ENCODE measurements at regions not wholly inside any gene's neighbourhood (a gene's known extent, or its start where the extent isn't known, plus 50 kb on each side); places are given as distances from the start of the nearest gene placed in this dataset.

DNA sequence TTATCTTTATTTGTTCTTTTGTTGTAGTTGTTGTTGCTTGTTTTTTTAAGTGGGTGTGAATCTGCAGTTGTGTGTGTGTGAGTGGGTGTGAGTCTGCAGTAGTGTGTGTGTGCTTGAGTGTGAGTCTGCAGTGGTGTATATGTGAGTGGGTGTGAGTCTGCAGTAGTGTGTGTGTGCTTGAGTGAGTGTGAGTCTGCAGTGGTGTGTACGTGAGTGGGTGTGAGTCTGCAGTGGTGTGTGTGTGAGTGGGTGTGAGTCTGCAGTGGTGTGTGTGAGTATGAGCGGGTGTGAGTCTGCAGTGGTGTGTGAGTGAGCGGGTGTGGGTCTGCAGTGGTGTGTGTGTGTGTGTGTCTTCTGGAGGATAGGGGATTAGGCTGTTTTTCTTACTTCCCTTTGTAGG is 1186.8 kb upstream of the SEL1L start (continued):
- no peak for TF ChIP-seq TEAD4 (CRISPR knock-in tag; IDR thresholded peaks at IDR 0.05)

GRCh38 chr14:82720946-82721345 is 1187.3 kb upstream of the SEL1L start:
- TF ChIP-seq ZNF121 (CRISPR knock-in tag; IDR thresholded peaks at IDR 0.05) (no peak), KAT7 (CRISPR knock-in tag; IDR thresholded peaks at IDR 0.05; ENCODE audit: borderline replicate concordance) (no peak), EMX1 (CRISPR knock-in tag; IDR thresholded peaks at IDR 0.05) (no peak), ZNF263 (CRISPR knock-in tag; IDR thresholded peaks at IDR 0.05; ENCODE audit: low read depth) (no peak), JAZF1 (CRISPR knock-in tag; IDR thresholded peaks at IDR 0.05) (no peak), ZMAT4 (CRISPR knock-in tag; IDR thresholded peaks at IDR 0.05) (no peak), FOXP4 (CRISPR knock-in tag; IDR thresholded peaks at IDR 0.05) (no peak), ZNF232 (CRISPR knock-in tag; IDR thresholded peaks at IDR 0.05) (no peak), USF1 (CRISPR knock-in tag; IDR thresholded peaks at IDR 0.05) (no peak), RORB (CRISPR knock-in tag; IDR thresholded peaks at IDR 0.05) (no peak), AR (CRISPR knock-in tag; IDR thresholded peaks at IDR 0.05) (no peak)
- TF ChIP-seq, protein P1, sequence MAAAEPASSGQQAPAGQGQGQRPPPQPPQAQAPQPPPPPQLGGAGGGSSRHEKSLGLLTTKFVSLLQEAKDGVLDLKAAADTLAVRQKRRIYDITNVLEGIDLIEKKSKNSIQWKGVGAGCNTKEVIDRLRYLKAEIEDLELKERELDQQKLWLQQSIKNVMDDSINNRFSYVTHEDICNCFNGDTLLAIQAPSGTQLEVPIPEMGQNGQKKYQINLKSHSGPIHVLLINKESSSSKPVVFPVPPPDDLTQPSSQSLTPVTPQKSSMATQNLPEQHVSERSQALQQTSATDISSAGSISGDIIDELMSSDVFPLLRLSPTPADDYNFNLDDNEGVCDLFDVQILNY (CRISPR knock-in tag; IDR thresholded peaks at IDR 0.05) = no peak
- ChIA-PET CTCF (no interaction called here), POLR2A (no interaction called here)
- Mint-ChIP-seq H3K27me3 (ENCODE audit: low read depth) (no peaks in the 10 kb centered on the region), H3K4me1 (no peaks in the 10 kb centered on the region), H3K9me3 (no peaks in the 10 kb centered on the region), H3K27ac (0 out of 2 replicates have a peak overlapping the region, but pooled peaks have one; percentile 10), H3K4me3 (no peak overlapping the region), H3K36me3 (no peaks in the 10 kb centered on the region)
- DNase-seq (ENCODE audit: low spot score) (no peak), ATAC-seq (peak; percentile 60)

DNA sequence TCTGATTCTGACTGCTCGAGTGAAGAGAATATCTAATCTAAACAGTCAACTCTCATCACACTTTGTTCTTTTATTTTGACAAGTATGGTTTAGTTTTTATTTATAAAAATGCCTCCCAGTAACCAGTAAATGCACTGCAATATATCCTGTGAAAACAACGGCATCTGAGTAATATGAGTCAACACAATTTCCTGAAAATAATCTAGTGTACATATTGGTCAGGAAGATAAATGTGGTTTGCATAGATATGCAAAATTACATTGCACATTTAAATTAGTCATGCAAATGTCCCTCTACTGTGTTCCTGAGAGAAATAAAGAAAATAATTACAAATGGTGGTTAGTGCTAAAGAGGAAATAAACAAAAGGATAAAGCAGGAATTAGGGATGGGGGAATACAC is 1190.7 kb upstream of the SEL1L start:
- Mint-ChIP-seq H3K36me3 (no peaks in the 10 kb centered on the region), H3K27me3 (ENCODE audit: low read depth) (no peaks in the 10 kb centered on the region), H3K4me3 (no peak overlapping the region), H3K27ac (no peak overlapping the region), H3K9me3 (no peaks in the 10 kb centered on the region), H3K4me1 (no peaks in the 10 kb centered on the region)
- ChIA-PET CTCF (no interaction called here), POLR2A (no interaction called here)
- DNase-seq (ENCODE audit: low spot score) (no peak), ATAC-seq (no peak)
- TF ChIP-seq STAT6 (CRISPR knock-in tag; conservative IDR thresholded peaks at IDR 0.05; ENCODE audit: low read depth) (no peak), TEAD1 (CRISPR knock-in tag; IDR thresholded peaks at IDR 0.05) (no peak), TP53 (CRISPR knock-in tag; IDR thresholded peaks at IDR 0.05) (no peak), ATF1 (CRISPR knock-in tag; IDR thresholded peaks at IDR 0.05) (no peak), JAZF1 (CRISPR knock-in tag; IDR thresholded peaks at IDR 0.05) (no peak), NFATC4 (CRISPR knock-in tag; IDR thresholded peaks at IDR 0.05) (no peak), E2F4 (CRISPR knock-in tag; IDR thresholded peaks at IDR 0.05; ENCODE audit: borderline replicate concordance, low read depth) (no peak), ZNF219 (CRISPR knock-in tag; IDR thresholded peaks at IDR 0.05; ENCODE audit: borderline replicate concordance) (no peak), GABPB1 (CRISPR knock-in tag; IDR thresholded peaks at IDR 0.05) (no peak), CBFB (CRISPR knock-in tag; IDR thresholded peaks at IDR 0.05; ENCODE audit: low read depth) (no peak)
- TF ChIP-seq, protein P2, sequence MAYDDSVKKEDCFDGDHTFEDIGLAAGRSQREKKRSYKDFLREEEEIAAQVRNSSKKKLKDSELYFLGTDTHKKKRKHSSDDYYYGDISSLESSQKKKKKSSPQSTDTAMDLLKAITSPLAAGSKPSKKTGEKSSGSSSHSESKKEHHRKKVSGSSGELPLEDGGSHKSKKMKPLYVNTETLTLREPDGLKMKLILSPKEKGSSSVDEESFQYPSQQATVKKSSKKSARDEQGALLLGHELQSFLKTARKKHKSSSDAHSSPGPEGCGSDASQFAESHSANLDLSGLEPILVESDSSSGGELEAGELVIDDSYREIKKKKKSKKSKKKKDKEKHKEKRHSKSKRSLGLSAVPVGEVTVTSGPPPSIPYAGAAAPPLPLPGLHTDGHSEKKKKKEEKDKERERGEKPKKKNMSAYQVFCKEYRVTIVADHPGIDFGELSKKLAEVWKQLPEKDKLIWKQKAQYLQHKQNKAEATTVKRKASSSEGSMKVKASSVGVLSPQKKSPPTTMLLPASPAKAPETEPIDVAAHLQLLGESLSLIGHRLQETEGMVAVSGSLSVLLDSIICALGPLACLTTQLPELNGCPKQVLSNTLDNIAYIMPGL (CRISPR knock-in tag; IDR thresholded peaks at IDR 0.05) = no peak

Measured in WTC11 (cell line).